GM12872 (cell line): ENCODE measurements at regions not wholly inside any gene's neighbourhood (a gene's known extent, or its start where the extent isn't known, plus 50 kb on each side); places are given as distances from the start of the nearest gene placed in this dataset.

Experiments
- TF ChIP-seq, protein P1 (sequence below): IDR thresholded peaks from 3 replicates; pipeline ENCODE4 v1.5.1; 2011; ENCODE audit warnings: low read depth, mild to moderate bottlenecking, low read length, moderate library complexity; ENCODE audit not compliant: insufficient read depth

DNA sequence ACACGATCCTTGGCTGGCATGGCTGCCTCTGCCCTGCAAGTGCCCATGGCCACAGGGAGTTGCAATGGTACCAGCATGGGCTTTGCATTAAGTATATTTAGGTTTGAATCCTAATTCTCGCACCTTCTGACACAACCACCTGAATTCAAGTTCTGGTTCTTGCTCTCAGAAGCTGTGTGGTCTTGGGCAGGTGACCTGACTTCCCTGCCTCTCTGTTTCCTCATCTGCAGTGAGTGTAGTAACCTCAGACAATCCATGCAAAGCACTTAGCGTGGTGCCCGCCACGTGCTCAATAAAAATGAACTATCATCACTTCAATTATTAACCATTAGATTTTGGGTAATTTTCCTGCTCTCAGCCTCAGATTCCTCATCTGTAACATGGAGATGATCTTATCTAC lies 378.8 kb upstream of the ARID1B start:
- TF ChIP-seq, protein P1, sequence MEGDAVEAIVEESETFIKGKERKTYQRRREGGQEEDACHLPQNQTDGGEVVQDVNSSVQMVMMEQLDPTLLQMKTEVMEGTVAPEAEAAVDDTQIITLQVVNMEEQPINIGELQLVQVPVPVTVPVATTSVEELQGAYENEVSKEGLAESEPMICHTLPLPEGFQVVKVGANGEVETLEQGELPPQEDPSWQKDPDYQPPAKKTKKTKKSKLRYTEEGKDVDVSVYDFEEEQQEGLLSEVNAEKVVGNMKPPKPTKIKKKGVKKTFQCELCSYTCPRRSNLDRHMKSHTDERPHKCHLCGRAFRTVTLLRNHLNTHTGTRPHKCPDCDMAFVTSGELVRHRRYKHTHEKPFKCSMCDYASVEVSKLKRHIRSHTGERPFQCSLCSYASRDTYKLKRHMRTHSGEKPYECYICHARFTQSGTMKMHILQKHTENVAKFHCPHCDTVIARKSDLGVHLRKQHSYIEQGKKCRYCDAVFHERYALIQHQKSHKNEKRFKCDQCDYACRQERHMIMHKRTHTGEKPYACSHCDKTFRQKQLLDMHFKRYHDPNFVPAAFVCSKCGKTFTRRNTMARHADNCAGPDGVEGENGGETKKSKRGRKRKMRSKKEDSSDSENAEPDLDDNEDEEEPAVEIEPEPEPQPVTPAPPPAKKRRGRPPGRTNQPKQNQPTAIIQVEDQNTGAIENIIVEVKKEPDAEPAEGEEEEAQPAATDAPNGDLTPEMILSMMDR = no peak

- TF ChIP-seq, protein P1 = no peak
Observed at GRCh38 chr6:156396791-156397418, 380.3 kb upstream of the ARID1B start.

DNA sequence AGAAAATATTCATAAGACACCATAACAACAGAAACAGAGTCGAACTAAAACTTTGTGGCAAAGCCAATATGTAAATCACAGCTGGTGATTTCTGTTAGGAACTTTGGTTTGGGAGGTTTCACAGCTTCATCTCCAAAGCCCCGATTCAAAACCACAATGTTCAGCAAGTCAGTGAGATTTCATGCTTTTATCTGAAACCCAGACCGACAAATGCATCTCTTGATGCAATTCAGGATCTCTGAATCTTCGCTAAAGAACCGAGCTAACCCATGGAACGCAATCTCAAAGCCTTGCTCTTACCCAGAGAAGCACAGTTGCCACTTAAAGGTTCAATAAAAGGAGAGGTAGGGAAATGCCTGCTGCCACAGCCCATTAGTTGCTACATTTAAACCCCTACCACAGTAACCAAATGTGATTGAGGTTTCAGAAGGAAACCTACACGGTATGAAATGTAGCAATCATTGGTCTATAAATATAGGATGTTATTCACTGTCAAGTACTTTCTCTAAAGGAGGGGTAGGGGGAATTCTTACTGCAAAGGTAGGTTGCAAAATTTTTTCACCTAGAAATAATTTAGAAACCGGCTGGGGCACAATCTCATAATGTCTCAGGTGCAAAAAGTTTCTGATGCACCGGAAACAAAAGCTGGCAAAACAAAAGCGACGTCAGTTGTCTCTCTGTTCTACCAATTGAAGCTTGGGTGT lies 381.0 kb upstream of the ARID1B start:
- TF ChIP-seq, protein P1 = no peak

DNA sequence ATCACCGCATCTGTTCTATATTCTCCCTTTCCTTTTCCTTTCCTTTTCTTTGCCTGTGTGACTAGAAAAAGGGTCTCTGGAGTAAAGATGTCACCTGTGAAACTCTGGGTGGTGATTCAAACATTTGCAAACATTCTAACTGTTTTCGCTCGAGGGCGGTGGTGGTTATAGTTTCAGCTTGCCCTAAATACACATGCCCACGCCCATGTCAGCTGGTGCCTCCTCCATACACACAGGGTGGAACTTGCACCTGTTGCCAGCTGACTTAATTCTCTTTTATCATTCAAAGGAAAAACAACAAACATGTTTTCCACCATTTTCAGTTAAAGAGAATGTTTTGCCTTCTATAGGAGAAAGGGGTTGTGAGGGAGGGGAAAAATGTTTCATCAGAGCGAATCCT lies 381.9 kb upstream of the ARID1B start:
- TF ChIP-seq, protein P1 = no peak

DNA sequence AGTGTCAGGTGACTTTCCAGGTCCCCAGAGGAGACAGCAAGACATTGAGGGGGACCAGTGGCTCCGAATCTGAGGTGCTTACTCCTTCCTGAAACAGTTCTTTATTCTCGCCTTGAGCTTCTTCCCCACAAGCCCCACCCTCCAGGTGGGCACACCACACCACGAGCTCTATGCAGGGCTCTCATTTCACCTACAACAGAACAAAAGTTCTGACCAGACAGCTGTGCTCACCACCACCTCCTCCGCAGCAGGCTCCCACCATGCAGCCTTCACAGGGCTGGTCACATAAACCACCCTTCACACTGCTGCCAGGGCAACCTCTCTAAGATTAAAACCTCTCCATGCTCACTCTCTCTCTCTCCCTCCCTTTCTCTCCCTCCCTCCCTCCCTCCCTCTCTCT lies 384.5 kb upstream of the ARID1B start:
- TF ChIP-seq, protein P1 = no peak

GRCh38 chr6:156391977-156392376 lies 385.2 kb upstream of the ARID1B start:
- TF ChIP-seq, protein P1 = no peak

DNA sequence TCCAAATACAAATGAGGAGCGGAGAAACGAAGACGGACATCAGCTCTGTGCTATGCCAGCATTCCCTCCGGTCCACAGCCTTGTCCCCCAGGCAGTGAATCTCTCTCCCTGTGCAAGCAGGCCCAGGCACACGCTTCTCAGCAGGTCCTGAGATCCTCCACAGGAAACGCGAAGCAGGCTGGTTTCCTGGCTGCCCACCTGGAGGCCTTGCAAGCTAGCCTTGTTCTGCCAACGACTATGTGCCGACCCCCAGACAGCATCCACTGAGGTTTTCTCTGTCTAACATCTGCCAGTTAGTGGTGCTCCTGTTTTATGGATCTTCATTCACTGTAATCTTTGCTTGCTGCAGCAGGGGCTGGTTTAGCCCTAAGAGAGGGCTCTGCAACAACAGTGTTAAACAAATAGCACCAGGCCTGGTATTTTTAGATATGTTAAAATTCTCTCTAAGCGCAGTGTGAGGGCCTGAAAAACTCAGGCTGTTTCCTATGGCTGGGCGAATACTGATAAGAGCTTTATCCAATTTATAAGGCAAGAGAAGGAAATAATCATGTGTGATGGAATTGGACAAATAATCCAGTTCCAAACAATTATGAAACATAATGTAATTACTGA lies 386.0 kb upstream of the ARID1B start:
- TF ChIP-seq, protein P1 = no peak
